Astrocyte (in vitro differentiated cells and primary cell): ENCODE measurements at regions not wholly inside any gene's neighbourhood (a gene's known extent, or its start where the extent isn't known, plus 50 kb on each side); places are given as distances from the start of the nearest gene placed in this dataset.
A peak's percentile ranks its signal among the peaks of the same experiment; 100 is the strongest.

Source experiments
- DNase-seq: peaks from one replicate; pipeline ENCODE4 v3.0.0-alpha.2; 2010; ENCODE audit warnings: low read depth
- FAIRE-seq: peaks from 2 replicates; lab custom pipeline; 2011; peaks lifted over from hg19 to GRCh38; lab: Jason Lieb, UNC
- H2AFZ ChIP-seq: 2 replicates; pipeline ENCODE4 v1.6.0; 2012; ENCODE audit warnings: low read depth, low read length, inconsistent platforms
- H3K27ac ChIP-seq: 2 replicates; pipeline ENCODE4 v1.5.1; 2011; ENCODE audit warnings: low read depth, low read length, inconsistent platforms
- H3K27me3 ChIP-seq: 2 replicates; pipeline ENCODE4 v1.6.0; 2011; ENCODE audit warnings: low read length, inconsistent platforms; ENCODE audit not compliant: insufficient read depth
- H3K36me3 ChIP-seq: 2 replicates; pipeline ENCODE4 v1.5.1; 2011; ENCODE audit warnings: low read length, inconsistent platforms; ENCODE audit not compliant: insufficient read depth
- H3K4me1 ChIP-seq: 2 replicates; pipeline ENCODE4 v1.5.1; 2011; ENCODE audit warnings: low read length, inconsistent platforms; ENCODE audit not compliant: insufficient read depth
- H3K4me2 ChIP-seq: 2 replicates; pipeline ENCODE4 v1.6.0; 2012; ENCODE audit warnings: low read length, inconsistent platforms
- H3K4me3 ChIP-seq: 2 replicates; pipeline ENCODE4 v1.5.1; 2011; ENCODE audit warnings: low read depth, mild to moderate bottlenecking, low read length, inconsistent platforms; ENCODE audit not compliant: insufficient read depth
- H3K79me2 ChIP-seq: 2 replicates; pipeline ENCODE4 v1.6.0; 2012; ENCODE audit warnings: mild to moderate bottlenecking, low read length, inconsistent platforms; ENCODE audit not compliant: insufficient read depth
- H3K9ac ChIP-seq: 2 replicates; pipeline ENCODE4 v1.6.0; 2012; ENCODE audit warnings: mild to moderate bottlenecking, low read length, inconsistent platforms
- H3K9me3 ChIP-seq: 2 replicates; pipeline ENCODE4 v1.5.1; 2012; ENCODE audit warnings: low read depth, mild to moderate bottlenecking, low read length, inconsistent platforms; ENCODE audit not compliant: insufficient read depth
- H4K20me1 ChIP-seq: 2 replicates; pipeline ENCODE4 v1.6.0; 2012; ENCODE audit warnings: low read length, inconsistent platforms; ENCODE audit not compliant: insufficient read depth
- H3K27ac Mint-ChIP-seq: one replicate; pipeline ENCODE4 v1.8.0; 2021; ENCODE audit warnings: mild to moderate bottlenecking, mixed read lengths; ENCODE audit not compliant: unreplicated experiment
- H3K27me3 Mint-ChIP-seq: one replicate; pipeline ENCODE4 v1.8.0; 2021; ENCODE audit warnings: low read depth, mixed read lengths; ENCODE audit not compliant: unreplicated experiment
- H3K36me3 Mint-ChIP-seq: one replicate; pipeline ENCODE4 v1.8.0; 2021; ENCODE audit warnings: low read depth, mixed read lengths; ENCODE audit not compliant: unreplicated experiment
- H3K4me1 Mint-ChIP-seq: one replicate; pipeline ENCODE4 v1.8.0; 2021; ENCODE audit warnings: low read depth, mixed read lengths; ENCODE audit not compliant: unreplicated experiment
- H3K4me3 Mint-ChIP-seq: one replicate; pipeline ENCODE4 v1.8.0; 2021; ENCODE audit warnings: mild to moderate bottlenecking, moderate library complexity, mixed read lengths; ENCODE audit not compliant: unreplicated experiment
- H3K9me3 Mint-ChIP-seq: one replicate; pipeline ENCODE4 v1.8.0; 2021; ENCODE audit warnings: mild to moderate bottlenecking, mixed read lengths; ENCODE audit not compliant: unreplicated experiment
- CTCF ChIP-seq: IDR thresholded peaks from 2 replicates; pipeline ENCODE4 v1.5.1; 2011; ENCODE audit warnings: low read depth, mild to moderate bottlenecking, inconsistent platforms, low read length, moderate library complexity; ENCODE audit not compliant: insufficient read depth
- EZH2 ChIP-seq: IDR thresholded peaks from 2 replicates; pipeline ENCODE4 v1.6.1; 2012; ENCODE audit warnings: mild to moderate bottlenecking, low read length, inconsistent platforms; ENCODE audit not compliant: insufficient read depth

- H3K79me2 ChIP-seq, result no peaks in the 10 kb centered on the region
- H3K27ac ChIP-seq, result no peak overlapping the region
- Mint-ChIP-seq H3K9me3 (peaks cover 2% of the 10 kb centered on the region), H3K4me1 (peaks cover 11% of the 10 kb centered on the region), H3K27ac (peak overlapping the region; percentile 9), H3K4me3 (no peak overlapping the region), H3K36me3 (no peaks in the 10 kb centered on the region), H3K27me3 (no peaks in the 10 kb centered on the region)
- H3K4me1 ChIP-seq, result peaks cover 3% of the 10 kb centered on the region
- H3K27me3 ChIP-seq, result no peaks in the 10 kb centered on the region
- no peak overlapping the region for H3K4me3 ChIP-seq
- TF ChIP-seq CTCF, result no peak
- H3K4me2 ChIP-seq, result peak overlapping the region; percentile 20
- DNase-seq (peak; percentile 32), FAIRE-seq (no peak)
- no peak overlapping the region for H3K9ac ChIP-seq
- no peaks in the 10 kb centered on the region for H3K36me3 ChIP-seq
- H3K9me3 ChIP-seq, result no peaks in the 10 kb centered on the region
- no peak overlapping the region for H2AFZ ChIP-seq
- no peaks in the 10 kb centered on the region for H4K20me1 ChIP-seq
These were observed 75.0 kb downstream of the POM121L12 start for GRCh38 chr7:53110425-53110824.

GRCh38 chr7:53111031-53111430, 75.6 kb downstream of the POM121L12 start:
- H3K4me1 ChIP-seq, result peaks cover 3% of the 10 kb centered on the region
- H3K27ac ChIP-seq, result no peak overlapping the region
- FAIRE-seq (no peak), DNase-seq (peak; percentile 83)
- Mint-ChIP-seq H3K9me3 (peaks cover 2% of the 10 kb centered on the region), H3K27me3 (no peaks in the 10 kb centered on the region), H3K4me3 (no peak overlapping the region), H3K36me3 (no peaks in the 10 kb centered on the region), H3K27ac (peak overlapping the region; percentile 11), H3K4me1 (peaks cover 11% of the 10 kb centered on the region)
- H3K4me2 ChIP-seq, result peak overlapping the region; percentile 20
- H3K9me3 ChIP-seq, result no peaks in the 10 kb centered on the region
- no peaks in the 10 kb centered on the region for H3K36me3 ChIP-seq
- H3K4me3 ChIP-seq, result no peak overlapping the region
- H3K9ac ChIP-seq, result no peak overlapping the region
- H3K27me3 ChIP-seq, result no peaks in the 10 kb centered on the region
- no peaks in the 10 kb centered on the region for H4K20me1 ChIP-seq
- no peak overlapping the region for H2AFZ ChIP-seq
- H3K79me2 ChIP-seq, result no peaks in the 10 kb centered on the region
- TF ChIP-seq EZH2 (no peak), CTCF (no peak)

DNA sequence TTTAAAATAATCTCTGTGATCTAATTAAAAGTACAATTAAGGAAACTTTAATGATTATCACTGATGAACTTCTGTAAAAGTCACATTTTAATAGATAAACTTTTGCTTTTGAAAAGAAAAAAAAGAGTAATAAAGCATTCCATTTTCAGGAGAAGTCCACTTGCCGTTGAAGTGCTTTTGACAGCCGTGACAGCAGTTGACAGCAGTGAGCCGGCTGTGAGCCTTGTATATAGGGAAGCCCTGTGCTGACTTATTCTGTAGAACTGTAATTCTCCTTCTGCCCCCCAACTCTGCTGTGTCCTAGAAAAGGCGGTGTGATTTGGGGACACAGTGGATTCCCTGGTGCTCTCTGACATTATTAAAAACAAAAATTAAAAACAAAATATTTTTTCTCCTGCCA, 78.0 kb downstream of the POM121L12 start:
- H3K27ac ChIP-seq, result no peak overlapping the region
- Mint-ChIP-seq H3K4me3 (no peak overlapping the region), H3K27ac (no peak overlapping the region), H3K9me3 (peaks cover 2% of the 10 kb centered on the region), H3K4me1 (peaks cover 17% of the 10 kb centered on the region), H3K27me3 (no peaks in the 10 kb centered on the region), H3K36me3 (no peaks in the 10 kb centered on the region)
- no peaks in the 10 kb centered on the region for H3K9me3 ChIP-seq
- H3K4me1 ChIP-seq, result peaks cover 3% of the 10 kb centered on the region
- FAIRE-seq (no peak), DNase-seq (no peak)
- H3K79me2 ChIP-seq, result no peaks in the 10 kb centered on the region
- no peaks in the 10 kb centered on the region for H4K20me1 ChIP-seq
- no peak for TF ChIP-seq EZH2
- TF ChIP-seq CTCF, result no peak
- no peaks in the 10 kb centered on the region for H3K27me3 ChIP-seq
- no peak overlapping the region for H3K9ac ChIP-seq
- H2AFZ ChIP-seq, result no peak overlapping the region
- no peak overlapping the region for H3K4me3 ChIP-seq
- no peak overlapping the region for H3K4me2 ChIP-seq
- no peaks in the 10 kb centered on the region for H3K36me3 ChIP-seq
